GM12874 (cell line): ENCODE measurements at regions not wholly inside any gene's neighbourhood (a gene's known extent, or its start where the extent isn't known, plus 50 kb on each side); places are given as distances from the start of the nearest gene placed in this dataset.

Source experiments
- TF ChIP-seq, protein P1 (sequence below): IDR thresholded peaks from 2 replicates; pipeline ENCODE4 v1.5.1; 2011; ENCODE audit warnings: low read depth, mild to moderate bottlenecking, control low read depth, low read length, moderate library complexity; ENCODE audit not compliant: insufficient read depth

DNA sequence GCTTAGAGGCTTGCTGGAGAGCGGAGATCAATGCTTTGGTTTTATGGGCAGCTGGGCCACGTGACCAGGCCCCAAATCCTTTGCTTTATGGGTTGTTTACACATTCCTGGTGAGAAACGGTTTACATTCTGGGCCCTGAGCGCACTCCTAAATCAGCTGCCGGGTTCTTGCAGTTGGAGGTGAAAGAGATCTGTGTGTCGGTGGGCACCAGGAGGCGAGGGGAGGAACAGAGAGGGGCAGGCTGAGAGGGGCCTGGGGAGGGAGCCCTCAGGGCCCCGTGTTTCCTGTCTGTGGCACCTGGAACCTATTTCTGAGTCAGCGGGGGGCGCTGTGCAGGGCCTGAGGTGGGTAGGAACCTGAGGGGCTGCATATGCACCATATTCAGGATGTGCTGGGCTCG lies 63.5 kb upstream of the HAND1 start:
- TF ChIP-seq, protein P1, sequence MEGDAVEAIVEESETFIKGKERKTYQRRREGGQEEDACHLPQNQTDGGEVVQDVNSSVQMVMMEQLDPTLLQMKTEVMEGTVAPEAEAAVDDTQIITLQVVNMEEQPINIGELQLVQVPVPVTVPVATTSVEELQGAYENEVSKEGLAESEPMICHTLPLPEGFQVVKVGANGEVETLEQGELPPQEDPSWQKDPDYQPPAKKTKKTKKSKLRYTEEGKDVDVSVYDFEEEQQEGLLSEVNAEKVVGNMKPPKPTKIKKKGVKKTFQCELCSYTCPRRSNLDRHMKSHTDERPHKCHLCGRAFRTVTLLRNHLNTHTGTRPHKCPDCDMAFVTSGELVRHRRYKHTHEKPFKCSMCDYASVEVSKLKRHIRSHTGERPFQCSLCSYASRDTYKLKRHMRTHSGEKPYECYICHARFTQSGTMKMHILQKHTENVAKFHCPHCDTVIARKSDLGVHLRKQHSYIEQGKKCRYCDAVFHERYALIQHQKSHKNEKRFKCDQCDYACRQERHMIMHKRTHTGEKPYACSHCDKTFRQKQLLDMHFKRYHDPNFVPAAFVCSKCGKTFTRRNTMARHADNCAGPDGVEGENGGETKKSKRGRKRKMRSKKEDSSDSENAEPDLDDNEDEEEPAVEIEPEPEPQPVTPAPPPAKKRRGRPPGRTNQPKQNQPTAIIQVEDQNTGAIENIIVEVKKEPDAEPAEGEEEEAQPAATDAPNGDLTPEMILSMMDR = peak; percentile 59

DNA sequence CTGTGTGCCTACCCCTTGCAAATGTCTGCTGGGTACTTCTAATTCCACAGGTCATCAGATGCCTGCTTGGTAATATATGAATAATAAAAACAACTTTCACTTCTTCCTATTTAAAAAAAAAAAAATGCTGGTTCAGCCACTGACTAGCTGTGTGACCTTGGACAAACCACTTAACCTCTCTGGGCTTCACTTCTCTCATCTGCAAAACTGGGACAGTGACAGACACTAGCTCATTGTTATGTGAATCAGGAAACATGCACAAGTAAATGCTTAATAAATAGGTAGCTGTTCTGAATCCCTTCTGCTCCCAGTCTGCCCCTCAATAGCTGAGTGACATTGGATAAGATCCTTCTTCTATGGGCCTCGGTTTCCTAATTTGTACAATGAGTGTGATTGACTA lies 62.6 kb upstream of the HAND1 start:
- TF ChIP-seq, protein P1 = no peak

GRCh38 chr5:154538492-154538891 lies 60.5 kb upstream of the HAND1 start:
- TF ChIP-seq, protein P1 = no peak

GRCh38 chr5:154535535-154535934 lies 57.5 kb upstream of the HAND1 start:
- TF ChIP-seq, protein P1 = no peak

DNA sequence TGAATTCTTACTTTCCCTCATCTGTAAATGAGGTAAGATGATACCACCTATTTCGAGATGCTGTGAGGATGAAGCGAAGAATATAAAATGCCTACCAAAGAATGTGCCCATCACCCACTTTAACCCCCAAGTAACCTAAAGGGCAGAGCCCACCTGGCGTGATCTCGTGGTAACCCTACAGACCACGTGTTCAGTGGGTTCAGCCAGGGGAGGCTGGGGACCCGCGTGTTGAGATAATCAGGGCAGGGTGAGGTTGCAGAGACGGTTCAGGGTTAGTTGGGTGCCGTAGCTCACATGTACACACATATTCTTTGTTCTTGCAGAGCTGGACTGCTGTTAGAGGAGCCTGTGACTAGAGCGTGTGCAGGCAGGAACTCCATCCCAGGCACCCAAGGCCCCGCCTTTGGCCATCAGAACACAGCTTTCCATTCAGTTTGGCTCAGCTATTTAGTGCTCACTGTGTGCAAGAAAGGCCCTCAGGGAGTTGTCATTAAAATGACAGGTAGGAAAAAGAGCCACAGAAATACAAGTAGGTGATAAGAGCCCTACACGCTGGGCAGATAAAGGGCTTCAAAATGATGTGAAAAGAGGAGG lies 56.5 kb upstream of the HAND1 start:
- TF ChIP-seq, protein P1 = no peak

DNA sequence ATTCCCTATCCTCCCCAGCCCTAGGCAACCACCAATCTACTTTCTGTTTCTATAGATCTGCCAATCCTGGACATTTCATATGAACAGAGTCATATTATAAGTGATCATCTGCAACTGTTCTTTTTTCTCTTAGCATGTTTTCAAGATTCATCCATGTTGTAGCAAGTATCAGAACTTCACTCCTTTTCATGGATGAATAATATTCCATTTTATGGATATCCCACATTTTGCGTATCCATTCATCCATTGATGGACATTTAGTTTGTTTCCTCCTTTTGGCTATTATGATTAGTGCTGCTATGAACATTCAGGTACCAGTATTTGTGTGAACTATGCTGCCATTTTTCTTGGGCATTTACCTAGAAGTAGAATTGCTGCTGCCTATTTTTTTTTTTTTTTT lies 51.3 kb upstream of the HAND1 start:
- TF ChIP-seq, protein P1 = no peak

DNA sequence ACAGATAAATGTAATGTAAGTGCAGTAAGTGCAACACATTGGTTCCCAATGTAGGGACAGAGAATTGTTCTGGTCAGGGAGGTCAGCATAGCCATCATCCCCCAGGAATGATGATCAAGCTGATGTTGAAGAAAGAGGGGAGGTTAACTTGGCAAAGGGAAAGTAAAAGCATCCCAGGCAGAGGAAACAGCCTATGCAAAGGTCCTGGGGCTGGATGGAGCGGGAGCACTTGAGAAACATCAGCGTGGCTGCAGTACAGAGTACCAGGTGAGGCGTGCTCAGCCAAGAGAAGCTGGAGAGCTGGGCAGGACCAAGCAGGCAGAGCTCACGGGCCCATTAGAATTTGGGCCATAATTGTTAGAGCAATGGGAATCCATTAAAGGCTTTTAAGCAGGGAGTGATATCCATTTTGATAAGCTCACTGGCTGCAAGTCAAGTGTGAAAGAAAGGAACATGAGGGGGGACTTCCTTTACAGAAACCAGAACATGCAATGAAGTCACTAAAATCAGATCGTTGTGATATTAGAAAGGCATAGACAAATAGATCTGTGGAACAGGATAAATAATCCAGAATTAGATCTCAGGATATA lies 50.1 kb upstream of the HAND1 start:
- TF ChIP-seq, protein P1 = no peak
